Effector memory CD8-positive, alpha-beta T cell (primary cell): ENCODE measurements at regions not wholly inside any gene's neighbourhood (a gene's known extent, or its start where the extent isn't known, plus 50 kb on each side); places are given as distances from the start of the nearest gene placed in this dataset.
"Not testable (repeated sequence)": the region's sequence is repeated elsewhere in the genome, so short reads cannot be mapped to it uniquely, and the experiment has no call there.

Experiments used
- ATAC-seq: fragments of 150-1000 bp; cut with Tn5 transposase; replicated peaks from 2 replicates; pipeline ENCODE4 v1.10.0; 2021; ENCODE audit warnings: mild to moderate bottlenecking, moderate library complexity
- DNase-seq, 3 experiments: peaks; one replicate each; pipeline ENCODE4 v3.0.0; 2021
- H3K27ac Mint-ChIP-seq, 2 donors: one replicate each; pipeline ENCODE4 v1.8.0; 2022; ENCODE audit warnings: mild to moderate bottlenecking in 2 of 2, mixed read lengths in 2 of 2, moderate library complexity in 2 of 2
- H3K27me3 Mint-ChIP-seq, 2 donors: one replicate each; pipeline ENCODE4 v1.8.0; 2022; ENCODE audit warnings: mixed read lengths in 2 of 2
- H3K36me3 Mint-ChIP-seq: one replicate; pipeline ENCODE4 v1.8.0; 2022; ENCODE audit warnings: mild to moderate bottlenecking, moderate library complexity, mixed read lengths; ENCODE audit not compliant: insufficient read depth
- H3K4me1 Mint-ChIP-seq, 2 donors: one replicate each; pipeline ENCODE4 v1.8.0; 2022; ENCODE audit warnings: low read depth in 2 of 2, mixed read lengths in 2 of 2
- H3K4me3 Mint-ChIP-seq, 2 donors: one replicate each; pipeline ENCODE4 v1.8.0; 2022; ENCODE audit warnings: mild to moderate bottlenecking in 2 of 2, mixed read lengths in 2 of 2, moderate library complexity in 2 of 2
- H3K9me3 Mint-ChIP-seq, 2 donors: one replicate each; pipeline ENCODE4 v1.8.0; 2022; ENCODE audit warnings: mixed read lengths in 2 of 2

- ATAC-seq (no peak), DNase-seq (no peak)
- Mint-ChIP-seq H3K27ac (no peak overlapping the region), H3K36me3 (peaks cover 2% of the 10 kb centered on the region), H3K9me3 (no peaks in the 10 kb centered on the region), H3K4me3 (no peak overlapping the region), H3K4me1 (peaks cover 0 to 5% of the 10 kb centered on the region in 2 donors), H3K27me3 (no peaks in the 10 kb centered on the region)
Observed at GRCh38 chr17:63019138-63019873, 53.3 kb downstream of the TANC2 start.

DNA sequence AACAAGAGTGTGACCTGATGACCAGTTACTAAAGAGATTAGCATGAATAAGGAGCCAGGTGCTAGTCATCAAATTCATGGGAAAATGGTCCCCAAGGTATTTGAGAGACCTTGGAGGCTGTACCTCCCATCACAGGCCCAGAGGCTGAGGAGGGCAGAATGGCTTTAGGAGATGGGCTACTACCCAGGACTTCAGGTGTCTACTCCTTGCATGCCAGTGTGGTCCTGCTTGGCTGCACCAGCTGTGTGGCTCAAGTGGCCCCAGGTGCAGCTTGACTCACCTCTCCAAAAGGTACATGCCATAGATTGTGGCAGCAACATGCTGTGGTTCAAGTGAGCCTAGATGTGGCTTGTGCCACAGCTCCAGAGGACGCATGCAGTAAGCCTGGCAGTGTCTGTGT, 56.5 kb downstream of the TANC2 start:
- Mint-ChIP-seq H3K36me3 (no peaks in the 10 kb centered on the region), H3K27me3 (no peaks in the 10 kb centered on the region), H3K4me1 (peaks cover 0 to 5% of the 10 kb centered on the region in 2 donors), H3K27ac (no peak overlapping the region), H3K4me3 (no peak overlapping the region), H3K9me3 (no peaks in the 10 kb centered on the region)
- ATAC-seq (no peak), DNase-seq (no peak)

- Mint-ChIP-seq H3K27ac (no peak overlapping the region), H3K4me3 (no peak overlapping the region), H3K4me1 (peaks cover 0 to 5% of the 10 kb centered on the region in 2 donors), H3K36me3 (no peaks in the 10 kb centered on the region), H3K9me3 (no peaks in the 10 kb centered on the region), H3K27me3 (no peaks in the 10 kb centered on the region)
- DNase-seq (no peak), ATAC-seq (no peak)
Observed at GRCh38 chr17:63023049-63023448, 57.0 kb downstream of the TANC2 start.

DNA sequence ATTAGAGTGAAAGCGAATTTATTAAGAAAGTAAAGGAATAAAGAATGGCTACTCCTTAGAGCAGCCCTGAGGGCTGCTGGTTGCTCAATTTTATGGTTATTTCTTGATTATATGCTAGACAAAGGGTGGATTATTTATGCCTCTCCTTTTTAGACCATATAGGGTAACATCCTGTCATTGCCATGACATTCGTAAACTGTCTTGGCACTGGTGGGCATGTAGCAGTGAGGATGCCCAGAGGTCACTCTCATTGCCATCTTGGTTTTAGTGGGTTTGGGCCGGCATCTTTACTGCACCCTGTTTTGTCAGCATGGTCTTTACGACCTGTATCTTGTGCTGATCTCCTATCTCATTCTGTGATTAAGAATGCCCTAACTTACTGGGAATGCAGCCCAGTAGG, 58.2 kb downstream of the TANC2 start:
- Mint-ChIP-seq H3K36me3 (no peaks in the 10 kb centered on the region), H3K4me3 (no peak overlapping the region), H3K9me3 (no peaks in the 10 kb centered on the region), H3K27ac (no peak overlapping the region), H3K4me1 (peaks cover 0 to 5% of the 10 kb centered on the region in 2 donors), H3K27me3 (no peaks in the 10 kb centered on the region)
- DNase-seq (no peak), ATAC-seq (no peak)

GRCh38 chr17:63024716-63025115, 58.7 kb downstream of the TANC2 start:
- Mint-ChIP-seq H3K27ac (no peak overlapping the region), H3K9me3 (no peaks in the 10 kb centered on the region), H3K4me3 (no peak overlapping the region), H3K4me1 (peaks cover 0 to 5% of the 10 kb centered on the region in 2 donors), H3K36me3 (no peaks in the 10 kb centered on the region), H3K27me3 (no peaks in the 10 kb centered on the region)
- DNase-seq (no peak), ATAC-seq (no peak)

DNA sequence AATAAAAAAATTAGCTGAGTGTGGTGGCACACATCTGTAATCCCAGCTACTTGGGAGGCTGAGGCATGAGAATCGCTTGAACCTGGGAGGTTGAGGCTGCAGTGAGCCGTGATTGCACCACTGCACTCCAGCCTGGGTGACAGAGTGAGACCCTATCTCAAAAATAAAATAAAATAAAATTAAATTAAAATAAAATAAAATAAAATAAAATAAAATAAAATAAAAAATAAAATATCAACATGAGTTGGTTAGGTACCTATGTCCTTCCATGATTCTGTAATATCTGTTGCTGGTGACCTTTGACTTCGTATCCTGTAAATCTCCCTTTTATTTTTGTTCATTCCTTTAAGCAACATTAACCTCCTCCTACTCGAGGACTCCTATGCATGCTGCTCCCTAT, 59.6 kb downstream of the TANC2 start:
- not testable (repeated sequence) for H3K4me3 Mint-ChIP-seq, H3K27me3 Mint-ChIP-seq, H3K36me3 Mint-ChIP-seq

GRCh38 chr17:63029541-63029940, 63.5 kb downstream of the TANC2 start:
- no peak for DNase-seq
- no peak overlapping the region for H3K4me3 Mint-ChIP-seq
- no peak for ATAC-seq
- H3K36me3 Mint-ChIP-seq = no peaks in the 10 kb centered on the region
- H3K27me3 Mint-ChIP-seq = no peaks in the 10 kb centered on the region
- H3K9me3 Mint-ChIP-seq = no peaks in the 10 kb centered on the region
- H3K4me1 Mint-ChIP-seq = peaks cover 3 to 4% of the 10 kb centered on the region in 2 donors
- no peak overlapping the region for H3K27ac Mint-ChIP-seq

More for the DNA sequence above, 59.6 kb downstream of the TANC2 start:
- ATAC-seq, H3K4me1 Mint-ChIP-seq, H3K27ac Mint-ChIP-seq, DNase-seq, H3K9me3 Mint-ChIP-seq: not testable (repeated sequence)

- Mint-ChIP-seq H3K4me1 (peaks cover 7 to 9% of the 10 kb centered on the region in 2 donors), H3K36me3 (no peaks in the 10 kb centered on the region), H3K27me3 (no peaks in the 10 kb centered on the region), H3K27ac (no peak overlapping the region), H3K9me3 (no peaks in the 10 kb centered on the region), H3K4me3 (no peak overlapping the region)
- DNase-seq (no peak), ATAC-seq (no peak)
Observed at GRCh38 chr17:63032142-63032541, 66.1 kb downstream of the TANC2 start.

DNA sequence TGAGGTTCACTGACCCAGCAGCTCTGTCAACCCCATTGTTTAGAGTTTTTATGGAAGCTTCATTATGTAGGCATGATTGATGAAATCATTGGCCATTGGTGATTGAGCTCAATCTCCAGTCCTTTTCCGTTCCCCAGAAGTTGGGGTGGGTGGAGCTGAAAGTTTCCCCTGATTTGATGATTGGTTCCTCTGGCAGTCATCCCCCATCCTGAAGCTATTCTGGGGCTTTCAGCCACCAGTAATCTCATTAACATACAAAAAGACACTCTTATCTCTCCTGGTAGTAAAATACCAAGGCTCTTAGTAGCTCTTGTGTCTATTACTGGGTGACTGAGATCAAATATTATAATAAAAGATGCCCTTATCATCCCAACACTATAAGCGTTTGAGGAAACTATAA, 67.1 kb downstream of the TANC2 start:
- no peak overlapping the region for H3K27ac Mint-ChIP-seq
- no peaks in the 10 kb centered on the region for H3K27me3 Mint-ChIP-seq
- H3K4me3 Mint-ChIP-seq = no peak overlapping the region
- no peaks in the 10 kb centered on the region for H3K36me3 Mint-ChIP-seq
- no peaks in the 10 kb centered on the region for H3K9me3 Mint-ChIP-seq
- peaks cover 7 to 11% of the 10 kb centered on the region in 2 donors for H3K4me1 Mint-ChIP-seq
- DNase-seq (no peak), ATAC-seq (no peak)

GRCh38 chr17:63035271-63035670, 69.2 kb downstream of the TANC2 start:
- Mint-ChIP-seq H3K4me3 (no peak overlapping the region), H3K36me3 (no peaks in the 10 kb centered on the region), H3K9me3 (no peaks in the 10 kb centered on the region), H3K4me1 (peaks cover 11 to 17% of the 10 kb centered on the region in 2 donors), H3K27ac (no peak overlapping the region), H3K27me3 (no peaks in the 10 kb centered on the region)
- ATAC-seq (no peak), DNase-seq (no peak)

DNA sequence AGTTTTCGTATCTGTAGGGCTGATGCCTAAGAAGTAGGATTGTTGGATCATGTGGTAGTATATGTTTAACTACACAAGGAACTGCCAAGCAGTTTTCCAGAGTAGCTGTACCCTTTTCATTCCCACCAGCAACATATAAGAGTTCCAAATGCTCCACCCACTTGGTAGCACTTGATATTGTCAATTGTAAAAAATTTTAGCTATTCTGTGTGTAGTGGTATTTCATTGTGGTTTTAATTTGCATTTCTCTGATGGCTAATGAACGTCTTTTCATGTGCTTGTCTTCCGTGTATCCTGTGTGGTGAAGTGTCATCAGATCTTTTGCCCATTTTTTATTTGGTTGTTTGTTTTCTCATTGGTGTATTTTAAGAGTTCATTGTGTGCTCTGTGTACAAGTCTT, 69.7 kb downstream of the TANC2 start:
- no peak overlapping the region for H3K27ac Mint-ChIP-seq
- no peaks in the 10 kb centered on the region for H3K9me3 Mint-ChIP-seq
- ATAC-seq (no peak), DNase-seq (no peak)
- no peaks in the 10 kb centered on the region for H3K36me3 Mint-ChIP-seq
- H3K27me3 Mint-ChIP-seq = no peaks in the 10 kb centered on the region
- no peak overlapping the region for H3K4me3 Mint-ChIP-seq
- peaks cover 11 to 17% of the 10 kb centered on the region in 2 donors for H3K4me1 Mint-ChIP-seq

GRCh38 chr17:63039342-63039741, 73.3 kb downstream of the TANC2 start:
- Mint-ChIP-seq H3K4me3 (no peak overlapping the region), H3K9me3 (no peaks in the 10 kb centered on the region), H3K27ac (no peak overlapping the region), H3K27me3 (no peaks in the 10 kb centered on the region), H3K4me1 (peaks cover 8 to 16% of the 10 kb centered on the region in 2 donors), H3K36me3 (no peaks in the 10 kb centered on the region)
- ATAC-seq = no peak
- no peak for DNase-seq

DNA sequence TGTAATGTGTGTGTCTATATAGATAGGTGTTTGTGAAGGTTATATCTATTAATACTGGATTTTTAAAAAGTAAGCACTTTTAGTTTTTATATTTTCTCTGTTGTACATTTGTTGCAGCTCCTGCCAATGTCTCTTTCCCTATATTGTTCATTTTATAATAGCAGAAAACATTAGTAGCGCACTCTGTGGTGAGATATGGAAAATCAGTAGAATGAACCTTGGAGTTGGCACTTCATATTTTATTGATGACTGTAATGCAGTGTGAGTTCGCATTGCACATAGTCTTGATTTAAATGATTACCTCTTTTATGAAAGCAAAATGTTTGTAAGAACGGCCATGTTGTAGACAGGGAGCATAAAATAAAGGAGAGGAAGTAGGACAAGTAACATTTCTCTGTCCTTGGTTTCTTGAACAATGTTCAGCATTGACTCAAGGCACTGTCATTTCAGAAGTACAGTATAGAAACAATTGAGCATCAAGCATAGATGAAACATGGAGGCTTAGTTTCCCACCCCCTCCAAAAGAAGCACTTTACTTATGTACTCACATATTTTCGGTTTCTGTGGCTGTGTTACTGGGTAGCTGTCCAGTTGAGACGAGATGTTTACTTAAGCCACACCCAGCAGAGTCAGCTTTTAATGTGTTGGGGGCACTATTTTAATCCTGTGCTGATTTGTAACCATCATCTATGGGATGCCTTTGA, 74.0 kb downstream of the TANC2 start:
- no peak overlapping the region for H3K4me3 Mint-ChIP-seq

GRCh38 chr17:63040816-63041215, 74.8 kb downstream of the TANC2 start:
- Mint-ChIP-seq H3K9me3 (no peaks in the 10 kb centered on the region), H3K4me1 (peaks cover 8 to 12% of the 10 kb centered on the region in 2 donors), H3K27ac (no peak overlapping the region), H3K27me3 (no peaks in the 10 kb centered on the region), H3K4me3 (no peak overlapping the region), H3K36me3 (no peaks in the 10 kb centered on the region)
- no peak for DNase-seq
- no peak for ATAC-seq

More for the DNA sequence above, 74.0 kb downstream of the TANC2 start:
- ATAC-seq (no peak), DNase-seq (no peak)
- Mint-ChIP-seq H3K27ac (no peak overlapping the region), H3K9me3 (no peaks in the 10 kb centered on the region), H3K4me1 (peaks cover 8 to 16% of the 10 kb centered on the region in 2 donors), H3K27me3 (no peaks in the 10 kb centered on the region), H3K36me3 (no peaks in the 10 kb centered on the region)
